CD1c-positive myeloid dendritic cell (primary cell): ENCODE measurements at regions not wholly inside any gene's neighbourhood (a gene's known extent, or its start where the extent isn't known, plus 50 kb on each side); places are given as distances from the start of the nearest gene placed in this dataset.
"Not testable (repeated sequence)": the region's sequence is repeated elsewhere in the genome, so short reads cannot be mapped to it uniquely, and the experiment has no call there.

Source experiments
- DNase-seq: peaks from one replicate; pipeline ENCODE4 v3.0.0-alpha.2; 2016; ENCODE audit errors: extremely low spot score

DNA sequence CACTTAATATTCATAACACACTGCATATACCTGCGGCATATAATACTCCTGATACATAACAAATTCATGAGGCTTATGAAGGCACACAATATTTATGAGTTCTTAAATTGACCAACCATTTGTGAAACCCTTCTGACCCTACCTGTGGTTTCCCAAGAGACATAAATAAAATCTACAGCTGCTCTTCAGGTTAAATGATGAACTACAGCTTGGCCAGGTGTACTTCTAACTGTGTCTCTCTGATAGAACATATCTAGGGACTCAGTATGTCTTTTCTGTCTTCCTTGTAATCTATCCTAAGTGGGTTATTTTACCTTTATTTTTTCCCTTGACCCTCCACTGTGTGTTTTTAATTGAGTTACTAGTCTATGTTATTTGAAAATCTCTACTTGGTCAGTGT lies 189.9 kb upstream of the UFM1 start:
- DNase-seq, result no peak

DNA sequence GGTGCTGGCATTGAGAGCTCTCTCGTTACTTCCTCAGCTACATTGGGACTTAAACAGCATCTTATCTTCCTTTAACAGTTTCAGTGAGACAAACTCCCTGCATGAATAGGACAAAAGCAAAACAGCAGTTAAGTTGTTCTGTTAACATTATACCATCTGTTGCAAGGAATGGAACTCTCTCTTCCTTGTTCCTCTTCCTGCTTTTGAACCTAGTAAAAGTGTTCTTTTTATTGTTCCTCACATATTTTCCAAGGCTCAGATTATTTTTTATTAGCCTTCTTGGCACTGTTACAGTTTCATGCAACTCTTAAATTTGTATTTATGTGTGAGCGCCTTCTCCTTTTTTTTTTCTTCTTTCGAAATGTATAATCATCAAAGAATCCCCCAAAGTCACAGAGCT lies 202.6 kb upstream of the UFM1 start:
- no peak for DNase-seq

DNA sequence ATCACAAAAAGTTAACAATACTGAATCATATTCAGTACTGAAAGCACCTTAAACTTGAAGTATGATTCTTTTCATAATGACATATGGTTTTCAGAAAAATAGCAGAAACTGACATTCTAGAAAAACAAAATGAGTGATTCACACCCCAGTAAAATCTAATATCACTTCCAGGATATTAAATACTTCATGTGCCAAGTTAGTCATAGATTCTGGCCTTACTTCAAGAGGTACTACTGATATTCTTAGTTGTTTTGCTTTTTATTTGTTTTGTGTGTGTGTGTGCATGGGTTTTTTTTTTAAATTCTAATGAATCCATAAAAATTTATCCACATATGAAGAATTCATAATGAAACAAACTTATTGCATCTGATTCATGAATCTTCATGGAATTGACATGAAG lies 207.9 kb upstream of the UFM1 start:
- no peak for DNase-seq

DNA sequence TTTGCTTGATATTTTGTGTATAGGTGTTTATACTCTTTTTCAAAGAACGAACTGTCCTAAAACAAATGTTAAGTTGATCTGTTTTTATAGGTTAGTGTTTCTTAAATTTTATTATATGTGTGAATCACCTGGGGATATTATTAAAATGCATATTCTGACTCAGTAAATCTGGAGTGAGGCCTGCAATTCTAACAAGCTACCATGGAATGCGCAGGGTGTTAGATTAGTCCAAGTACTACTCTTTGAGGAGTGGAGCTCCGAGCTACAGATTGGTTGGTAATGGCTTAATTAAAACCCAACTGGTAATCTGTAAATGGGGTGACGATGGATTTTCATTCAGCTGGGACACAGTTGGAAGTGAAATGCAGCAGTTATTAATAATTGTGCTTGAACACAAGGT lies 214.1 kb upstream of the UFM1 start:
- DNase-seq, result no peak

DNA sequence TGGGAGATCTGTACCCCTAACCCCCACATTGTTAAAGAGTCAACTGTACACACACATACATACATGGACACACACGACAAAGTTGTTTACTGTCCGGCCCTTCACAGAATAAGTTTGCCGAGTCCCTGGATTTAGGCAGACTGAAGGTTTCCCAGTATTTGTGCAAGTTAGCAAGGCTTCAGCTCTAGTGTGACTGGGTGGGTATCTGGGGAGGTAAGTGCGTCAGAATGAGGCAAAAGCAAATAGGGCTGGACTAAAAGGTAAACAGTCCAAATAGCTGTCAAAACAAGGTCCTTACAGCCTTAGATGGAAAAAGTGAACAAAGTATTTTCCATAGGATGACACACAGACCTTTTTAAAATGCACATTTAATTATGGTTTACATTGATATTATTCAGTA lies 228.4 kb upstream of the UFM1 start:
- DNase-seq, result no peak

DNA sequence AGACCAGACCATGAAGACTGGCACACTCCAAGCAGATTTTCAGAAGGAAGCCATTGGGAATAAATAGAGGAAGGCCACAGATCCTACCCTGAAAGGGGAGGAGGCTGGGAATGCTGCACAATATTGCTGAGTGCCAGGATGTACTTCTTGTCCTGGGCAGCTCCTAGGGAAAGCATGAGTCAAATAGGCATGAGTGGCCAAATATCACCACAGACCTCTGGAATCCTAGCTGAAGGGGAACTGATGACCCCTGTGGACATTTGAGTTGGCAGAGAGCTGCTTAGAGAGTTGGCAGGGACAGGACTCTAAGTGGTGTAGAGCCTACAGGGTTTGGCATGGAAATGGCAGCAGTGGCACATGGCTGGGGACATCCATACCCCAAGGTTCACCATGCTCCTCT lies 234.3 kb upstream of the TRPC4 start:
- DNase-seq, result no peak

DNA sequence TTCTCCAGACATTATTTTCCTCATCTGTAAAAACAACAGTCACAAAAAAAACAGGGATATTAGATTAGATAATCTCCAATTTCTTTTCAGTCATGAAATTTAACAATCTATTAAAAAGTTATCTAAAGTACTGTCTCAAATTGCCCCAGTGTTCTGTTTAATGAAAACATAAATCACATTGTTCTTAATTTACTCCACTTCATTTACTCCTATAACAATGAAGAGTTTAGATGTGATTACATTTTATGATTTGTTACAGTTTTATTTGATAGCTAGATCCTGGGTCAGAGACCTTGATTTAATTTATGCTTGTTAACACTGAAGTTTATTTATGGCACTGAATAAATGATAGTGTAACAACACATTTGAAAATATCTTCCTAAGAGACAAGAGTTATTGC lies 230.2 kb upstream of the TRPC4 start:
- DNase-seq, result no peak

DNA sequence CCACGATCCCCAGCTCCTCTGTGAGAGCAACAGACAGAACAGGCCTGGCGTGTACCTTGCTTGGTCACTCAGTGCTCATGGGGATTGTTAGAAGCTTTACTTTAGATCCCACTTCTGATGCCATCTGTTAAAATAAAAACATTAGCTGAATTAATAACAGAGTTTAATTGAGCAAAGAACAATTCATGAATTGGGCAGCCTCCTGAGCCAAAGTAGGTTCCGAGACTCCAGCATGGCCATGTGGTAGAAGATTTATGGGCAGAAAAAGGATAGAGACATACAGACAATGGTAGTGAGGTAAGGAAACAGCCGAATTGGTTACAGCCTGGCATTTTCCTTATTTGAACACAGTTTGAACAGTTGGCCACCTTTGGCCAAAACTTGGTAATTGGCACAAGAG lies 223.9 kb upstream of the TRPC4 start:
- no peak for DNase-seq

DNA sequence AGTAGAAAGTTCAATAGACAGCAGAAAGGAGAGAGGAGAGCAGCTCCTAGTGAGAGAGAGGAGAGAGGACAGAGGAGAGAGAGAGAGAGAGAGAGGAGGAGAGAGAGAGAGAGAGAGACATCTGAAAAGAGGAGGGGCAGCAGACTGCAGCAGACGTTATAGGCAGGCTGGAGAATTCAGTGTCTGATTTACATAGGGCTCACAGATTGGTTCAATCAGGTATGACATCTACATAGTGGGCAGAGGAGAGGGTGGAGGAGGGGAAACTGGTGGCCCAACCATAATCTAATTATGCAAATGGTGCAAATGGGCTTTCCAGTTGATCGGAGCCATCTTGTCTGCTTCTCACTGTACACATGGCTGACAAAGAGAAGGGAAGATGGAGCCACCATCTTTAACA lies 221.3 kb upstream of the TRPC4 start:
- no peak for DNase-seq

DNA sequence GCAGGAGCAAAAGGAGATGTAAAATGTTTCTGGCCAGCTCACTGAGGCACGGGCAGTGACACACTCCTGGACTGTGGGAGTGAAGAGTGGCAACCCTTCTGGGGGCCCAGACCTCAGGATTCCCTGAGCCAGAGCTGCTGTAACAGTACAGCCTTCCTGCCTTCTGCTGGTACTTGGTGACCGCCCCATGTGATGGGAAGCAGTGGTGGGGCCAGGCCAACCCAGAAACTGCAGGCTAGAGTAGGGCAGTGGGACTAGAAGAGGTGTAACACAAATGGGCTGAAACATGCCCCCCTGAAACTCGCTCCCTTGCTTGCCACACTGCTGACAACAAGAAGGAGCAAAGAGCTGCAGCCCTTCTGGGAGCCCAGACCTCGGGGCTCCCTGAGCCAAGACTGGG lies 217.1 kb upstream of the TRPC4 start:
- DNase-seq, result no peak

DNA sequence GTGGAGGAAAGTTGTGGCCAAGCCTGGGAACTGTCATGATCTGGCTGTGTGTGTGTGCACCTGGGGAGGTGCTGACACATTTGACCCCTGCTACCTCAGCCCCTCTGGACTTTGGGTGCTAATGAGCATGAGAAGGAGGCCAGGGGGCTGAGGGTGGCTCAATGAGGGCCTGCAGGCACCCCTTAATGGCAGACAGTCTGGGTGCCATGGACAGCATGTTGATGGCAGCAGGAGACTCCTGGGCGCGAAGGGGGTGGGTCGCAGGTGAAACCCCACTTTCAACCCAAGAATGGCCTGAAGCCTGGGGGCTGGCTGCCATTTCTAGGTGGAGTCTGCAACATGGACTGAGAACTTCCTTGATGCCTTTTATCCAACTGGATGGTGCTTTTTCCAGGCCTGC lies 216.4 kb upstream of the TRPC4 start:
- no peak for DNase-seq

DNA sequence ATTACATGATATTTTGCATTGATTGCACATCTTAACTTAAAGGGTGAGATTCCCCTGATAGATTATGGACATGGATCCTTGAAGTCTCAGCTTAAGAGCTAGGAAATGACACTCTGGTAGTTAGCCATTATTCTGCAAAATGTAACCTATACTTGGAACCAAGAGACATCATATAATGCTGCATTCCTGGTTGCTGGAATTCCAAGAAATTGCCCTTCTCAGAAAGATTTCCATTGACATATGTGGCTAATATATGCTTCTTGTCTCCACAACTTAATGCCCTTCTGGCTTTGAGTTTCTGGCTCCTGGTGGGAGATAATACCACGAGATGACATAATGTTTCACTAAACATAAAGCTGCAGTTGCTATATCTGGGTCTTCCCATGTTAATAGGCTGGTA lies 204.4 kb upstream of the TRPC4 start:
- no peak for DNase-seq

DNA sequence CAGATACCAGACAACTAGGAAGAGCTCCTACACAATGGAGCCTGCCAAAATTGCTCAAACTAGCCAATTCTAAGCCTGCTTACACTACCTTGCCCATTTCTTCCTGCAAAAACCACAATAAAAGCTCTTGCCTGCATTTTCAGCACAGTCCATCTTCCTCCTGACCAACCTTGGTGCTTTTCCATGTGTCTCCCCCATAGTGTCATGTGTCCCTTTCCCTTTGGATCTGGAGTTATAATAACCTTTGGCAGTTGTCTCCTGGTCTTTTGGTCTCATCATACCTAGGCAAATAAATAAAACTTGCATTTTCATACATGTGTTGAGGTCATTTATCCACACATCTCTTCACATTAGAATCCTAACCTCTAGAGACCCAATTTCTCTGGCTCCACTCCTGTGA lies 203.1 kb upstream of the TRPC4 start:
- DNase-seq, result no peak

DNA sequence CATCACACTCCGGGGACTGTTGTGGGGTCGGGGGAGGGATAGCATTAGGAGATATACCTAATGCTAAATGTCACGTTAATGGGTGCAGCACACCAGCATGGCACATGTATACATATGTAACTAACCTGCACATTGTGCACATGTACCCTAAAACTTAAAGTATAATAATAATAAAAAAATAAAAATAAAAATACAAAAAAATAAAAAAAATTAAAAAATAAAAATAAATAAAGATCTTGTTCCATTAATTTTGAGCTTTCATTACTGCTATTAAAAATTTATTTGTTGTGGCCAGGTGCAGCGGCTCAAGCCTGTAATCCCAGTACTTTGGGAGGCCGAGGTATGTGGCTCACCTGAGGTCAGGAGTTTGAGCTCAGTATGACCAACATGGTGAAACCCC lies 201.8 kb upstream of the TRPC4 start:
- DNase-seq, result not testable (repeated sequence)

DNA sequence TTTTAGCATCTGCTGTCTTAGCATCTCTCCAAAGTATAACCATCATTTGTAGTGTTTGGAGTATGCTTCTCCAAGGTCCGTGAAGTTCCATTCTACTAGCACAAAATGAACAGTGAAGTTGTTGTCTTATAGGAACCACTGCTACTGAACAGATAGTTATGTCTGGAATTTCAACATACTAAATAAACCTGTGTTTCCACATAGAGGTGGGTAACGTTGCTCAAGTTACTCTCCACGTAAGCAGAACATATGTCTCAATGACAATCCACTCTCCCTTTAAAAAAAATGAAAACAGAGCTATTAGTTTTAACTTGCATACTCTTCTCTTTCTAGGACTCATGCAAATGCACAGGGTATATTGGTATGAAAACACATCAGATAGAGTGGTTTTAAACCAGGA lies 184.3 kb upstream of the TRPC4 start:
- DNase-seq, result no peak

DNA sequence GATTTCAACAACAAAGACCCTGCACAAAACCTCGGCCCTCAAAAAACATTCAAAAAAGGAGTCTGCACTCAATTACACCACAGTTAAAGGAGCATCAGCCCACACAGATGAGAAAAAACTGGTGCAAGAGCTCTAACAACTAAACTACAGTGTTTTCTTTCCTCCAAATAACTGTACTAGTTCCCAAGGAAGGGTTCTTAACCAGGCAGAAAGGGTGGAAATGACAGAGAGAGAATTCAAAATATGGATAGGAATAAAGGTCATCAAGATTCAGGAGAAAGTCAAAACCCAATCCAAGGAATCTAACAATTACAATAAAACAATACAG lies 176.4 kb upstream of the TRPC4 start:
- DNase-seq, result no peak

DNA sequence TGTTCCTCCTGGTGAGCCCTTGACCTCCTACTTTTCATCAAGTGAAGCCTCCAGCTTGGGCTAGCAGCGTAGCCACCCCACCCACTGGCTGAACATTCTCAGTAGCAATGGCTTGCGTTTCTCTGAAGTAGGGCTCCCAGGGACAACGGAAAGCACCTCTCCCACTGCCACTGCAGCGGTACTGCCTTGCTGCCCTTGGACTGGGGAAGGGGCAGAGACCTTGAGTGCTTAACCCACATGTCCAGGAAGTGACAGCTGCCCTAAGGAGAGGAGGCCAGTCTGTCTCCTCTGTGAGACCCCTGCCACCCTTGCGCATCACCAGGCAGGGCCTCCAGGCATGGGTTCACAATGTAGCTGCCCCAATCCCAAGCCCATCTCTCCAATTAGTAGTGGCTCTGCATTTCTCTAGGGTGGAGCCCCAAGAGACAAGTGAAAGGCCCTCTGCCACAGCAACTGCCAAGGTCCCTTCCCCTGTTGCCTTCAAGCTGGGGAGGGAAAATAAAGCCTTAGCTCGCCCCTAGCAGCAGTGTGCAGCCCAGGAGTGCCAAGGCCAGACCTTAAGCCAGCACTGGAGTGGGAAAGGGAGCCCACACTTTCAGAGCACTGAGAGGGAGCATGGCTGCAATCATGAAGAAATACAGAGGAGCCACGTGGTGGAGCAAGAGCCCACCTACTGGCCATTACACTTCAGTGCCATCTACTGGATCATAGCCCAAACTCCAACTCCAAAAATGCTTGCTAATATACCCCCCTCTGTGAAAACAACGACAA lies 175.9 kb upstream of the TRPC4 start:
- no peak for DNase-seq

DNA sequence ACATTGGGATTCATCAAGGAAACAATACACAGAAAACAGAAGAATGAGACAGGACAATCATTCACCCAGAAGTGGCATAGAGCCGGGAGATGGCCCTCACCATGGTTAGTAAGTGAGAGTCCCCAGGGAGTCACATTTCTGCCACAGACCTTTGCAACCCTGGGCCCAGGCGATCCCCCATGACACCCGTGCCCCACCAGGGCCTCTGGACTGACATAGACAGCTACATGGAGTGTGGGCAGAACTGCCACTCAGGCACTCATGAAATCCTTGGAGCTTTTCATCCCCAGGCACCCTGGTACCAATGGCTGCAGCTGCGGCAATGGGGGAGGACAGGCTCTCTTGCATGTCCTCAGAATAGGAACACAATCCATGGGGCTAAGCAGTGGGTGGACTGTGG lies 174.5 kb upstream of the TRPC4 start:
- no peak for DNase-seq

DNA sequence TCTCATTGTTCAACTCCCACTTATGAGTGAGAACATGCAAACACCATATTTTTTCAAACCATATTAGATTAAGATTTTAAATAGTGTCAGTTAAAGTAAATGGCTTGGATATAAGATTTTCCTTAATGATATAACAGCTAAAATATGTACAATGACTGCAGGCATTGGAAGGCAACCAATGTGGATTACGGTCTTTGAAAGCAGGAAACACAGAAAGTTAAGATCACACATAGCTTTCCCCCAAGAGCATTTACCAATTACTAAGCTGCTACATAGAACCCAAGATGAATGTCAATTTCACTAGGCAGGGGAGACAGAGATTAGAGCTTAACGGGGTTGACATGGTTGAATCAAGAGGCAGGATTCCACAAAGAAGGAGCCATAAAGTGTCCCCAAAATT lies 173.2 kb upstream of the TRPC4 start:
- DNase-seq, result no peak

DNA sequence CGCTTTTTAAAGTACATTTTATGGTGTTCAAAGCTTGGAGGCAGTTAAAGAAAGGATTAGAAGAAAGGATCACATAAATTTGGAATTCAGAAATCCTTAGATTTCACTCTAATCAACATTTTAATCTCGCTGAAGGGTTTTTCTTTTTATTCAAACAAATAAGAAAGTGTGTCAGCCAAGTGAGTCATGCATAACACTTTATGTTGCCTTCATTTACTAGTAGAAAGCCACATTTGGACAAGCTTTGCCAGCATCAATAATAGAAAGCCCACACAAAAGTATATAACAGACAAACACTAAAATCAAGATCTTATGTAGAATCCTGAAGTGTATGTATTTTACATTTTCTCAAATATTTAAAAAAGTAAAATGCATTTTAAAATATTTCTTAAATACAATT lies 154.9 kb upstream of the TRPC4 start:
- no peak for DNase-seq

DNA sequence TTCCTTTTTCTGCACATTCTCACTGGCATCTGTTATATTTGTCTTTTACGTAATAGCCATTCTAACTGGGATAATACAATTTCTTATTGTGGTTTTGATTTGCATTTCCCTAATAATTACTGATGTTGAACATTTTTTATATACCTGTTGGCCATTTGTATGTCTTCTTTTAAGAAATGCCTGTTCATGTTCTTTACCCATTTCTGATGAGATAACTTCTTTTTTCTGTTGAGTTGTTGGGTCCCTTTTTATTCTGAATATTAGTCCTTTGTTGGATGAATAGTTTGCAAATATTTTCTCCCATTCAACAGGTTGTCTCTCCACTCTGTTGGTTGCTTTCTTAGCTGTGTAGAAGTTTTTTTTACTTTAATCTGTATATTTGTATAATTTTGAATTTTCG lies 147.7 kb upstream of the TRPC4 start:
- DNase-seq, result no peak

DNA sequence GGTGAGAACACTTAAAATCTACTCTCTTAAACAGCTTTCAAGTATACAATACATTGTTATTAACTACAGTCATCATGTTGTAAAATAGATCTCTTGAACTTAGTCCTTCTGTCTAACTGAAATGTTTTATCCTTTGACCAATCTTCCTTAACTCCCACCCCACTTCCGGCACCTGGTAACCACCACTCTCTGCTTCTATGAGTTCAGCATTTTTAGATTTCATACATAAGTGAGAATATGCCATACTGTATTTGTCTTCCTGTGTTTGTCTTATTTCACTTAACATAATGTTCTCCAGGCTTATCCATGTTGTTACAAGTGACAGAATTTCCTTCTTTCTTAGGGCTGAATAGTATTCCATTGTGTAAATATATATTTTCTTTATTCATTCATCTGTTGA lies 144.1 kb upstream of the TRPC4 start:
- no peak for DNase-seq

DNA sequence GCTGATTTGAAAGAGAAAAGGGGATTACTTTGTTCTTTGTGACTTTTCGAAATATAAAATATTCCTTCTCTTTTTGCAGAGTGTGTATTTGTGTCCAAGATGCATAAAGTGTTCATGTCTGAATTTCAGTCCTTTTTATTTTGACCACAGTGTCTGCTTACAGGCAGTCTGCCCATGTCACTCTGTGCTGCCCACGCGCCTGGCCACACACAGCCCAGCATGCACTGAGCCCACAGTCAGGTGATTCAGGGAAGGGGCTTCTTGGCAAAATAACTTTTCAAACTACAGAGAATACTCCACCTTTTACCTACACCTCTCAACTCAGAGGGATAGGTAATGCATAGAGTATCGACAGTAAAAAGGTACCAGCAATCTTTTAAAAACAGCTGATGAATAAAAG lies 142.5 kb upstream of the TRPC4 start:
- DNase-seq, result no peak

DNA sequence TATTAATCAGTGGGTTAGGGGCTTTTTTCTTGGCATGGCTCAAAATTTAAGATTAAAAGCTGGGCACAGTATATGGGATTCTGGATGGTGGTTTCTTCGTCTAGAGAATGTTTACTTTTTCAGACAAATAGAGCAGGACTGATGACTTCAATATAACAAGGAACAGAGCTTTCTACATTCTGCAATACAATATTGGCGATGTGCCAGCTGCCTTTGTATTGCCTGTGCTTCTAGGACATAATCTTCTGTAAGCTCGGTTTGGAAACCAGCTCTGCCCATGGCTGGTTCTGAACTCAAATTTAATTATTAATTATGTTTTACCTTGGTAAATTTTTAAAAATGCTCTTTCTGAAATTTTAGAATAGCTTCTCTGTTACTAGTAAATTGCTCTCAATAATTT lies 139.1 kb upstream of the TRPC4 start:
- no peak for DNase-seq

DNA sequence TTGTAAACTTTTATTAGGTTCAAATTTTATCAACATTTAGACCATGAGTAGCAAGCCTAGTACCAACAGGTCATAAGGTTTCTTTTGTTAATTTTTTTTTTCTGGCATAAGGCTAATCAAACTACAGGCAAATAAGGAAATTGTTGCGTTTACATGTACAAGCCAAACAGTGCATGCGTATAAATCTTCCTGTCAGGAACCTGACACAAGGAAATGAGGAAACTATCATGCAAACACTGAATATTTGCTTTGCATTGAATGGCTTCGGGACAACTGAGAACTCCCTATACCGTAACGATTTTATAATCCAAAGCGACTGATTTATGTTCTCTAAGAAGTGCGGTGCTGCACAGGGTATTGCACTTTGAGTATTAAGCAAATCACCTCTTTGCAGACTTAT lies 133.0 kb upstream of the TRPC4 start:
- no peak for DNase-seq
